Activated CD4-positive, alpha-beta T cell treated with anti-CD3 and anti-CD28 coated beads, Interleukin-2, amount 10 ng/mL, durations not matched to agents 7 days and 5 days (primary cell): ENCODE measurements at regions not wholly inside any gene's neighbourhood (a gene's known extent, or its start where the extent isn't known, plus 50 kb on each side); places are given as distances from the start of the nearest gene placed in this dataset.
"Not testable (repeated sequence)": the region's sequence is repeated elsewhere in the genome, so short reads cannot be mapped to it uniquely, and the experiment has no call there.

Source experiments
- CTCF ChIA-PET: fragments of 350-600 bp; sonication (Branson Sonifier 250); formaldehyde crosslinking; loops from one replicate; lab custom pipeline; 2021; ENCODE audit warnings: antibody characterized with exemption; lab: Charles Lee
- POLR2A ChIA-PET: fragments of 350-600 bp; sonication (Branson Sonifier 250); formaldehyde crosslinking; loops from one replicate; lab custom pipeline; 2021; ENCODE audit warnings: antibody characterized with exemption; lab: Charles Lee
- DNase-seq: peaks from one replicate; pipeline ENCODE4 v3.0.0-alpha.2; 2020
- H3K27ac Mint-ChIP-seq: one replicate; pipeline ENCODE4 v1.8.0; 2021; ENCODE audit warnings: mild to moderate bottlenecking, moderate library complexity, mixed read lengths
- H3K27me3 Mint-ChIP-seq: one replicate; pipeline ENCODE4 v1.8.0; 2021; ENCODE audit warnings: mixed read lengths
- H3K36me3 Mint-ChIP-seq: one replicate; pipeline ENCODE4 v1.8.0; 2021; ENCODE audit warnings: low read depth, mixed read lengths
- H3K4me1 Mint-ChIP-seq: one replicate; pipeline ENCODE4 v1.8.0; 2021; ENCODE audit warnings: mixed read lengths
- H3K4me3 Mint-ChIP-seq: one replicate; pipeline ENCODE4 v1.8.0; 2021; ENCODE audit warnings: mild to moderate bottlenecking, moderate library complexity, mixed read lengths
- H3K9me3 Mint-ChIP-seq: one replicate; pipeline ENCODE4 v1.8.0; 2021; ENCODE audit warnings: mixed read lengths

- Mint-ChIP-seq H3K27me3 (no peaks in the 10 kb centered on the region), H3K4me3 (no peak overlapping the region), H3K27ac (no peak overlapping the region), H3K4me1 (no peaks in the 10 kb centered on the region), H3K9me3 (no peaks in the 10 kb centered on the region), H3K36me3 (no peaks in the 10 kb centered on the region)
- CTCF ChIA-PET = no interaction called here
- POLR2A ChIA-PET = no interaction called here
- DNase-seq = no peak
These were observed 368.1 kb upstream of the EDIL3 start for GRCh38 chr5:84752780-84753179.

- H3K9me3 Mint-ChIP-seq = no peaks in the 10 kb centered on the region
- ChIA-PET CTCF (no interaction called here), POLR2A (no interaction called here)
- no peak overlapping the region for H3K27ac Mint-ChIP-seq
- H3K36me3 Mint-ChIP-seq = no peaks in the 10 kb centered on the region
- no peak for DNase-seq
- H3K27me3 Mint-ChIP-seq = no peaks in the 10 kb centered on the region
- no peak overlapping the region for H3K4me3 Mint-ChIP-seq
- H3K4me1 Mint-ChIP-seq = no peaks in the 10 kb centered on the region
These were observed 363.6 kb upstream of the EDIL3 start for GRCh38 chr5:84748313-84748712.

- CTCF ChIA-PET, H3K27ac Mint-ChIP-seq, H3K9me3 Mint-ChIP-seq, H3K36me3 Mint-ChIP-seq, H3K4me1 Mint-ChIP-seq, H3K4me3 Mint-ChIP-seq, POLR2A ChIA-PET, H3K27me3 Mint-ChIP-seq, DNase-seq: not testable (repeated sequence)
These were observed 361.6 kb upstream of the EDIL3 start for GRCh38 chr5:84746280-84746679.

- ChIA-PET CTCF (no interaction called here), POLR2A (no interaction called here)
- no peak for DNase-seq
- H3K27me3 Mint-ChIP-seq = no peaks in the 10 kb centered on the region
- H3K4me1 Mint-ChIP-seq = no peaks in the 10 kb centered on the region
- no peak overlapping the region for H3K27ac Mint-ChIP-seq
- H3K4me3 Mint-ChIP-seq = no peak overlapping the region
- H3K9me3 Mint-ChIP-seq = peaks cover under 1% of the 10 kb centered on the region
- no peaks in the 10 kb centered on the region for H3K36me3 Mint-ChIP-seq
These were observed 356.4 kb upstream of the EDIL3 start for GRCh38 chr5:84741056-84741455.

GRCh38 chr5:84729326-84729725 is 344.6 kb upstream of the EDIL3 start:
- H3K27me3 Mint-ChIP-seq = no peaks in the 10 kb centered on the region
- no peak overlapping the region for H3K27ac Mint-ChIP-seq
- DNase-seq = no peak
- no peak overlapping the region for H3K4me3 Mint-ChIP-seq
- no peaks in the 10 kb centered on the region for H3K9me3 Mint-ChIP-seq
- POLR2A ChIA-PET = no interaction called here
- H3K4me1 Mint-ChIP-seq = no peaks in the 10 kb centered on the region
- CTCF ChIA-PET = no interaction called here
- no peaks in the 10 kb centered on the region for H3K36me3 Mint-ChIP-seq

GRCh38 chr5:84727708-84728107 is 343.0 kb upstream of the EDIL3 start:
- Mint-ChIP-seq H3K27ac (no peak overlapping the region), H3K9me3 (no peaks in the 10 kb centered on the region), H3K27me3 (no peaks in the 10 kb centered on the region), H3K4me3 (no peak overlapping the region), H3K4me1 (no peaks in the 10 kb centered on the region), H3K36me3 (no peaks in the 10 kb centered on the region)
- ChIA-PET CTCF (no interaction called here), POLR2A (no interaction called here)
- DNase-seq = no peak

GRCh38 chr5:84725946-84726570 is 341.4 kb upstream of the EDIL3 start:
- Mint-ChIP-seq H3K27me3 (no peaks in the 10 kb centered on the region), H3K36me3 (no peaks in the 10 kb centered on the region), H3K9me3 (no peaks in the 10 kb centered on the region), H3K4me1 (no peaks in the 10 kb centered on the region), H3K27ac (no peak overlapping the region), H3K4me3 (no peak overlapping the region)
- ChIA-PET CTCF (no interaction called here), POLR2A (no interaction called here)
- no peak for DNase-seq

- no peaks in the 10 kb centered on the region for H3K27me3 Mint-ChIP-seq
- ChIA-PET POLR2A (no interaction called here), CTCF (no interaction called here)
- no peaks in the 10 kb centered on the region for H3K36me3 Mint-ChIP-seq
- H3K4me3 Mint-ChIP-seq = no peak overlapping the region
- no peak for DNase-seq
- H3K4me1 Mint-ChIP-seq = no peaks in the 10 kb centered on the region
- peaks cover 5% of the 10 kb centered on the region for H3K9me3 Mint-ChIP-seq
- H3K27ac Mint-ChIP-seq = no peak overlapping the region
These were observed 340.0 kb upstream of the EDIL3 start for GRCh38 chr5:84724683-84725082.

- Mint-ChIP-seq H3K4me3 (no peak overlapping the region), H3K27me3 (no peaks in the 10 kb centered on the region), H3K36me3 (no peaks in the 10 kb centered on the region), H3K4me1 (no peaks in the 10 kb centered on the region), H3K27ac (no peak overlapping the region), H3K9me3 (peaks cover 5% of the 10 kb centered on the region)
- DNase-seq = no peak
- POLR2A ChIA-PET = no interaction called here
- CTCF ChIA-PET = no interaction called here
These were observed 339.5 kb upstream of the EDIL3 start for GRCh38 chr5:84724181-84724580.

GRCh38 chr5:84718377-84718776 is 333.7 kb upstream of the EDIL3 start:
- Mint-ChIP-seq H3K4me1 (no peaks in the 10 kb centered on the region), H3K36me3 (no peaks in the 10 kb centered on the region), H3K4me3 (no peak overlapping the region), H3K9me3 (peaks cover 5% of the 10 kb centered on the region), H3K27ac (no peak overlapping the region), H3K27me3 (no peaks in the 10 kb centered on the region)
- DNase-seq = no peak
- CTCF ChIA-PET = no interaction called here
- POLR2A ChIA-PET = no interaction called here

GRCh38 chr5:84715686-84716085 is 331.0 kb upstream of the EDIL3 start:
- Mint-ChIP-seq H3K4me3 (no peak overlapping the region), H3K27ac (no peak overlapping the region), H3K36me3 (no peaks in the 10 kb centered on the region), H3K9me3 (peaks cover 2% of the 10 kb centered on the region), H3K4me1 (no peaks in the 10 kb centered on the region), H3K27me3 (no peaks in the 10 kb centered on the region)
- ChIA-PET CTCF (no interaction called here), POLR2A (no interaction called here)
- no peak for DNase-seq

- DNase-seq = no peak
- Mint-ChIP-seq H3K4me3 (no peak overlapping the region), H3K36me3 (no peaks in the 10 kb centered on the region), H3K27me3 (no peaks in the 10 kb centered on the region), H3K4me1 (no peaks in the 10 kb centered on the region), H3K9me3 (peaks cover under 1% of the 10 kb centered on the region), H3K27ac (no peak overlapping the region)
- ChIA-PET CTCF (no interaction called here), POLR2A (no interaction called here)
These were observed 330.4 kb upstream of the EDIL3 start for GRCh38 chr5:84715091-84715490.

GRCh38 chr5:84709075-84709474 is 324.4 kb upstream of the EDIL3 start:
- Mint-ChIP-seq H3K27me3 (no peaks in the 10 kb centered on the region), H3K4me3 (no peak overlapping the region), H3K9me3 (peaks cover 2% of the 10 kb centered on the region), H3K4me1 (no peaks in the 10 kb centered on the region), H3K36me3 (no peaks in the 10 kb centered on the region), H3K27ac (no peak overlapping the region)
- DNase-seq = no peak
- ChIA-PET POLR2A (no interaction called here), CTCF (no interaction called here)
